DOHH2 (cell line): ENCODE measurements at regions not wholly inside any gene's neighbourhood (a gene's known extent, or its start where the extent isn't known, plus 50 kb on each side); places are given as distances from the start of the nearest gene placed in this dataset.

Source experiments
- H3F3A ChIP-seq: fragments of 200-600 bp; sonication (generic), shearing (Covaris generic); 2 replicates; pipeline ENCODE4 v1.6.0; 2016; ENCODE audit warnings: antibody characterized with exemption, mild to moderate bottlenecking; ENCODE audit not compliant: control insufficient read depth, insufficient read depth
- H3K27ac ChIP-seq: fragments of 200-600 bp; sonication (generic); 2 replicates; pipeline ENCODE4 v1.5.1; 2014; ENCODE audit warnings: low read depth, mild to moderate bottlenecking, low read length, moderate library complexity
- H3K27me3 ChIP-seq: fragments of 200-600 bp; sonication (generic); 2 replicates; pipeline ENCODE4 v1.6.1; 2014; ENCODE audit warnings: mild to moderate bottlenecking, low read length, mixed read lengths; ENCODE audit not compliant: control insufficient read depth
- H3K36me3 ChIP-seq: fragments of 200-600 bp; sonication (generic); 2 replicates; pipeline ENCODE4 v1.6.1; 2014; ENCODE audit warnings: mild to moderate bottlenecking, low read length, moderate library complexity, mixed read lengths; ENCODE audit not compliant: control insufficient read depth
- H3K4me1 ChIP-seq: fragments of 200-600 bp; sonication (generic); 2 replicates; pipeline ENCODE4 v1.6.1; 2014; ENCODE audit warnings: mild to moderate bottlenecking, low read length, mixed read lengths; ENCODE audit not compliant: control insufficient read depth
- H3K4me2 ChIP-seq: fragments of 200-600 bp; sonication (generic); 2 replicates; pipeline ENCODE4 v1.6.0; 2014; ENCODE audit warnings: mild to moderate bottlenecking, low read length, moderate library complexity
- H3K4me3 ChIP-seq: fragments of 200-600 bp; sonication (generic); 2 replicates; pipeline ENCODE4 v1.5.1; 2014; ENCODE audit warnings: mild to moderate bottlenecking, low read length, mixed read lengths
- H3K79me2 ChIP-seq: fragments of 200-600 bp; sonication (generic); 2 replicates; pipeline ENCODE4 v1.6.1; 2014; ENCODE audit warnings: mild to moderate bottlenecking, low read length, mixed read lengths; ENCODE audit not compliant: control insufficient read depth
- H3K9me2 ChIP-seq: fragments of 200-600 bp; sonication (generic); replicated peaks from 2 replicates; pipeline ENCODE4 v1.6.1; 2014; ENCODE audit warnings: mild to moderate bottlenecking, low read length, mixed read lengths; ENCODE audit not compliant: control insufficient read depth
- H3K9me3 ChIP-seq: fragments of 200-600 bp; sonication (generic); 2 replicates; pipeline ENCODE4 v1.6.1; 2014; ENCODE audit warnings: antibody characterized with exemption, low read length, mixed read lengths; ENCODE audit not compliant: control insufficient read depth, insufficient read depth
- H4K20me1 ChIP-seq: fragments of 200-600 bp; sonication (generic); 2 replicates; pipeline ENCODE4 v1.6.0; 2014; ENCODE audit warnings: low read depth, mild to moderate bottlenecking, antibody characterized with exemption, low read length, moderate library complexity; ENCODE audit not compliant: control insufficient read depth, insufficient read depth
- EZH2phosphoT487 ChIP-seq: fragments of 200-600 bp; sonication (generic); IDR thresholded peaks from 2 replicates; pipeline ENCODE4 v1.6.1; 2017; ENCODE audit warnings: borderline replicate concordance, mild to moderate bottlenecking, antibody characterized with exemption, low read length, moderate library complexity, mixed read lengths
- TF ChIP-seq, protein P1 (sequence below): fragments of 200-600 bp; sonication (generic); IDR thresholded peaks from one replicate; pipeline ENCODE4 v1.5.1; 2014; ENCODE audit warnings: antibody characterized with exemption, mild to moderate bottlenecking, low read depth, low read length; ENCODE audit not compliant: poor library complexity, severe bottlenecking

- no peaks in the 10 kb centered on the region for H3K36me3 ChIP-seq
- H3K9me2 ChIP-seq, result no peaks in the 10 kb centered on the region
- no peaks in the 10 kb centered on the region for H3F3A ChIP-seq
- no peak for TF ChIP-seq EZH2phosphoT487
- TF ChIP-seq, protein P1, sequence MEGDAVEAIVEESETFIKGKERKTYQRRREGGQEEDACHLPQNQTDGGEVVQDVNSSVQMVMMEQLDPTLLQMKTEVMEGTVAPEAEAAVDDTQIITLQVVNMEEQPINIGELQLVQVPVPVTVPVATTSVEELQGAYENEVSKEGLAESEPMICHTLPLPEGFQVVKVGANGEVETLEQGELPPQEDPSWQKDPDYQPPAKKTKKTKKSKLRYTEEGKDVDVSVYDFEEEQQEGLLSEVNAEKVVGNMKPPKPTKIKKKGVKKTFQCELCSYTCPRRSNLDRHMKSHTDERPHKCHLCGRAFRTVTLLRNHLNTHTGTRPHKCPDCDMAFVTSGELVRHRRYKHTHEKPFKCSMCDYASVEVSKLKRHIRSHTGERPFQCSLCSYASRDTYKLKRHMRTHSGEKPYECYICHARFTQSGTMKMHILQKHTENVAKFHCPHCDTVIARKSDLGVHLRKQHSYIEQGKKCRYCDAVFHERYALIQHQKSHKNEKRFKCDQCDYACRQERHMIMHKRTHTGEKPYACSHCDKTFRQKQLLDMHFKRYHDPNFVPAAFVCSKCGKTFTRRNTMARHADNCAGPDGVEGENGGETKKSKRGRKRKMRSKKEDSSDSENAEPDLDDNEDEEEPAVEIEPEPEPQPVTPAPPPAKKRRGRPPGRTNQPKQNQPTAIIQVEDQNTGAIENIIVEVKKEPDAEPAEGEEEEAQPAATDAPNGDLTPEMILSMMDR, result no peak
- no peaks in the 10 kb centered on the region for H3K4me1 ChIP-seq
- no peak overlapping the region for H3K4me3 ChIP-seq
- H3K79me2 ChIP-seq, result no peaks in the 10 kb centered on the region
- H3K4me2 ChIP-seq, result no peak overlapping the region
- no peak overlapping the region for H3K27ac ChIP-seq
- H3K27me3 ChIP-seq, result no peaks in the 10 kb centered on the region
- no peaks in the 10 kb centered on the region for H4K20me1 ChIP-seq
- no peaks in the 10 kb centered on the region for H3K9me3 ChIP-seq
Observed at GRCh38 chr6:132893772-132894490, 79.6 kb downstream of the RPS12 start.

- H3K9me2 ChIP-seq, result no peaks in the 10 kb centered on the region
- H3K79me2 ChIP-seq, result no peaks in the 10 kb centered on the region
- H3K4me1 ChIP-seq, result no peaks in the 10 kb centered on the region
- H3K27me3 ChIP-seq, result no peaks in the 10 kb centered on the region; the same call in 1 of the 2 replicates
- H3K36me3 ChIP-seq, result no peaks in the 10 kb centered on the region
- H3K9me3 ChIP-seq, result no peaks in the 10 kb centered on the region
- H3K4me3 ChIP-seq, result no peak overlapping the region
- no peaks in the 10 kb centered on the region for H4K20me1 ChIP-seq
- no peak overlapping the region for H3K4me2 ChIP-seq
- TF ChIP-seq EZH2phosphoT487, result no peak
- TF ChIP-seq, protein P1, result no peak
- no peak overlapping the region for H3K27ac ChIP-seq
- H3F3A ChIP-seq, result no peaks in the 10 kb centered on the region
Observed at GRCh38 chr6:132898376-132898775, 84.0 kb downstream of the RPS12 start.

- H3K79me2 ChIP-seq, result no peaks in the 10 kb centered on the region
- H3K4me1 ChIP-seq, result no peaks in the 10 kb centered on the region
- H3K36me3 ChIP-seq, result no peaks in the 10 kb centered on the region
- no peaks in the 10 kb centered on the region for H4K20me1 ChIP-seq
- TF ChIP-seq, protein P1, result no peak
- TF ChIP-seq EZH2phosphoT487, result no peak
- no peak overlapping the region for H3K27ac ChIP-seq
- no peaks in the 10 kb centered on the region for H3F3A ChIP-seq
- no peaks in the 10 kb centered on the region for H3K9me2 ChIP-seq
- H3K9me3 ChIP-seq, result no peaks in the 10 kb centered on the region
- H3K4me3 ChIP-seq, result no peak overlapping the region
- H3K27me3 ChIP-seq, result no peaks in the 10 kb centered on the region; the same call in 1 of the 2 replicates
- no peak overlapping the region for H3K4me2 ChIP-seq
Observed at GRCh38 chr6:132900849-132901248, 86.5 kb downstream of the RPS12 start.
